ENCODE measurements at regions not wholly inside any gene's neighbourhood (a gene's known extent, or its start where the extent isn't known, plus 50 kb on each side); places are given as distances from the start of the nearest gene placed in this dataset.

DNA sequence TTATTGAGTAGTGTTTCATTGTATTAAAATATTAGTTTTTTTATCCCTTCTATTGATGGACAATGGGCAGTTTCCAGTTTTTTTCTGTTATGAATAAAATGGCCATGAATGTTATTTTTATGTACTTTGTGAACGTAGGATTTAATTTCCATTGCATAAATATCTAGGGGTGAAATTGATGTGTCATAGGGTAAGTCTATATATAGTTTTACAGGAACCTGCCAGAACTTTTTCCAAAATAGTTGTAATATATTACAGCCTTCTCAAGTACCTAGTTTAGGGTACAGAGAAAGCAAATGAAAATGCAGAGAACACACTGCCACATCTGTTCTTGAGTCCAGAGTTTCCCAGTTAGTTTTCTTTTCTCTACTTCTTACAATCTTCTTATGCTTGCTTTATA lies 378.6 kb downstream of the MEIS1 start:
- Histone ChIP-seq H2BK12ac (ENCODE audit: low read length in 2 of 2) (no peak overlapping the region), H3K27ac (ENCODE audit: low read length, poor library complexity, severe bottlenecking) (no peak overlapping the region), H3K4me2 (ENCODE audit: low read length, poor library complexity, severe bottlenecking) (no peak overlapping the region), H2AK5ac (ENCODE audit: low read length, severe bottlenecking) (no peak overlapping the region), H2AFZ (ENCODE audit: low read depth, low read length) (no peak overlapping the region), H3K14ac (ENCODE audit: low read length in 2 of 2) (no peak overlapping the region), H3K9ac (ENCODE audit: low read length) (no peak overlapping the region), H3K9me3 (ENCODE audit: control insufficient read depth, low read length) (peaks cover 4% of the 10 kb centered on the region), H3K4me1 (ENCODE audit: control insufficient read depth, insufficient read depth, low read depth, low read length) (no peaks in the 10 kb centered on the region), H2BK15ac (ENCODE audit: low read depth, poor library complexity, severe bottlenecking) (no peak overlapping the region), H4K91ac (ENCODE audit: low read length) (no peak overlapping the region), H3K4ac (ENCODE audit: low read depth in 1 of 2, low read length in 2 of 2) (no peak overlapping the region), H3K4me3 (ENCODE audit: insufficient read depth in 1 of 2, low read depth in 1 of 2, low read length in 2 of 2) (no peak overlapping the region), H3K27me3 (ENCODE audit: control insufficient read depth in 1 of 2, insufficient read depth in 1 of 2, low read length in 2 of 2) (no peaks in the 10 kb centered on the region), H2BK120ac (ENCODE audit: low read depth, low read length) (no peak overlapping the region), H3K79me1 (replicated peaks; ENCODE audit: low read length, poor library complexity, severe bottlenecking) (no peaks in the 10 kb centered on the region), H3K18ac (ENCODE audit: low read depth in 1 of 2, low read length in 2 of 2) (no peak overlapping the region), H2BK5ac (ENCODE audit: low read depth, low read length, poor library complexity, severe bottlenecking) (no peak overlapping the region), H3K23ac (ENCODE audit: low read length in 2 of 2) (no peak overlapping the region), H4K8ac (ENCODE audit: low read length) (no peak overlapping the region), H3K36me3 (ENCODE audit: control insufficient read depth in 1 of 2, insufficient read depth in 2 of 2, low read depth in 1 of 2, low read length in 2 of 2) (no peaks in the 10 kb centered on the region)
- 77% methylated on average over 1 of the region's 1 CpG for WGBS
- peak; percentile 10 for DNase-seq

DNA sequence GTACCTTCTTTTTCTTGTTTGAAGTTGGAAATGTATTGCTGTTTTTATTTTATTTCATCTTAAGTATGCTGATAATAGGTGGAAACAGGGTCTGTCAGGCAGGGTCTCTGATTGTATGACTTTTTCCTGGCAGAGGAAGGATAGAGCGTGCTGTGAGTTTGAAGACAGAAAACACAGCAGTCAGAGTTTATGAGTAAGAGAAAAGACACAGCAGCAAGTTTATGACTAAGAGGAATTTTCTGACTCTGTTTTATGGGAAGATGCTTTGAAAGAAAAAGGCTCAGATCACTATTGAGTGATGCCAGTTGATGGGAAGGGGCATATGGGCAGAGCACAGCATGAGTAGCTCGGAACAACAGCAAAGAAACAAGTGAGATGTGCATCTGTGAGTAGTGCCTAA lies 379.1 kb downstream of the MEIS1 start:
- Histone ChIP-seq H3K36me3 (ENCODE audit: control insufficient read depth in 1 of 2, insufficient read depth in 2 of 2, low read depth in 1 of 2, low read length in 2 of 2) (no peaks in the 10 kb centered on the region), H4K91ac (ENCODE audit: low read length) (no peak overlapping the region), H3K14ac (ENCODE audit: low read length in 2 of 2) (no peak overlapping the region), H3K18ac (ENCODE audit: low read depth in 1 of 2, low read length in 2 of 2) (no peak overlapping the region), H3K9ac (ENCODE audit: low read length) (no peak overlapping the region), H3K9me3 (ENCODE audit: control insufficient read depth, low read length) (peaks cover 8% of the 10 kb centered on the region), H3K4ac (ENCODE audit: low read depth in 1 of 2, low read length in 2 of 2) (no peak overlapping the region), H2AFZ (ENCODE audit: low read depth, low read length) (no peak overlapping the region), H2AK5ac (ENCODE audit: low read length, severe bottlenecking) (no peak overlapping the region), H3K23ac (ENCODE audit: low read length in 2 of 2) (no peak overlapping the region), H3K79me1 (replicated peaks; ENCODE audit: low read length, poor library complexity, severe bottlenecking) (no peaks in the 10 kb centered on the region), H2BK15ac (ENCODE audit: low read depth, poor library complexity, severe bottlenecking) (no peak overlapping the region), H3K4me2 (ENCODE audit: low read length, poor library complexity, severe bottlenecking) (no peak overlapping the region), H2BK120ac (ENCODE audit: low read depth, low read length) (no peak overlapping the region), H3K4me1 (ENCODE audit: control insufficient read depth, insufficient read depth, low read depth, low read length) (no peaks in the 10 kb centered on the region), H2BK5ac (ENCODE audit: low read depth, low read length, poor library complexity, severe bottlenecking) (no peak overlapping the region), H3K27ac (ENCODE audit: low read length, poor library complexity, severe bottlenecking) (no peak overlapping the region), H2BK12ac (ENCODE audit: low read length in 2 of 2) (no peak overlapping the region), H3K4me3 (ENCODE audit: insufficient read depth in 1 of 2, low read depth in 1 of 2, low read length in 2 of 2) (no peak overlapping the region), H4K8ac (ENCODE audit: low read length) (peak overlapping the region; percentile 42), H3K27me3 (ENCODE audit: control insufficient read depth in 1 of 2, insufficient read depth in 1 of 2, low read length in 2 of 2) (no peaks in the 10 kb centered on the region)
- 70% methylated on average over 2 of the region's 2 CpGs for WGBS
- DNase-seq = peak; percentile 23

DNA sequence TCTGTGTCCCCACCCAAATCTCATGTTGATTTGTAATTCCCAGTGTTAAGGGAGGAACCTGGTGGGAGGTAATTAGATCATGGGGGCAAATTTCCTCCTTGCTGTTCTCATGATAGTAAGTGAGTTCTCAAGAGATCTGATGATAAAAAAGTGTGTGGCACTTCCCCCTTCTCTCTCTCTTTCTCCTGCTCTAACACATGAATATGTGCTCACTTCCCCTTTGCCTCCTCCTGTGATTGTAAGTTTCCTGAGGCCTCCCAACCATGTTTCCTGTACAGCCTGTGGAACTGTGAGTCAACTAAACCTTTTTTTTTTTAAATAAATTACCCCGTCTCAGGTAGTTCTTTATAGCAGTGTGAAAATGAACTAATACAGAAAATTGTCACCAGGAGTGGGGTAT lies 380.0 kb downstream of the MEIS1 start:
- Histone ChIP-seq H3K9me3 (ENCODE audit: control insufficient read depth, low read length) (peaks cover 13% of the 10 kb centered on the region), H2BK120ac (ENCODE audit: low read depth, low read length) (no peak overlapping the region), H3K79me1 (replicated peaks; ENCODE audit: low read length, poor library complexity, severe bottlenecking) (no peaks in the 10 kb centered on the region), H3K4ac (ENCODE audit: low read depth in 1 of 2, low read length in 2 of 2) (no peak overlapping the region), H3K27me3 (ENCODE audit: control insufficient read depth in 1 of 2, insufficient read depth in 1 of 2, low read length in 2 of 2) (no peaks in the 10 kb centered on the region), H4K91ac (ENCODE audit: low read length) (no peak overlapping the region), H3K36me3 (ENCODE audit: control insufficient read depth in 1 of 2, insufficient read depth in 2 of 2, low read depth in 1 of 2, low read length in 2 of 2) (no peaks in the 10 kb centered on the region), H3K14ac (ENCODE audit: low read length in 2 of 2) (no peak overlapping the region), H3K4me2 (ENCODE audit: low read length, poor library complexity, severe bottlenecking) (no peak overlapping the region), H3K23ac (ENCODE audit: low read length in 2 of 2) (no peak overlapping the region), H2BK15ac (ENCODE audit: low read depth, poor library complexity, severe bottlenecking) (no peak overlapping the region), H3K27ac (ENCODE audit: low read length, poor library complexity, severe bottlenecking) (no peak overlapping the region), H4K8ac (ENCODE audit: low read length) (no peak overlapping the region), H3K9ac (ENCODE audit: low read length) (no peak overlapping the region), H2AK5ac (ENCODE audit: low read length, severe bottlenecking) (no peak overlapping the region), H3K18ac (ENCODE audit: low read depth in 1 of 2, low read length in 2 of 2) (no peak overlapping the region), H3K4me3 (ENCODE audit: insufficient read depth in 1 of 2, low read depth in 1 of 2, low read length in 2 of 2) (no peak overlapping the region), H2BK5ac (ENCODE audit: low read depth, low read length, poor library complexity, severe bottlenecking) (no peak overlapping the region), H2AFZ (ENCODE audit: low read depth, low read length) (no peak overlapping the region), H2BK12ac (ENCODE audit: low read length in 2 of 2) (no peak overlapping the region), H3K4me1 (ENCODE audit: control insufficient read depth, insufficient read depth, low read depth, low read length) (no peaks in the 10 kb centered on the region)
- no peak for DNase-seq
- WGBS = 96% methylated on average over 1 of the region's 1 CpG

DNA sequence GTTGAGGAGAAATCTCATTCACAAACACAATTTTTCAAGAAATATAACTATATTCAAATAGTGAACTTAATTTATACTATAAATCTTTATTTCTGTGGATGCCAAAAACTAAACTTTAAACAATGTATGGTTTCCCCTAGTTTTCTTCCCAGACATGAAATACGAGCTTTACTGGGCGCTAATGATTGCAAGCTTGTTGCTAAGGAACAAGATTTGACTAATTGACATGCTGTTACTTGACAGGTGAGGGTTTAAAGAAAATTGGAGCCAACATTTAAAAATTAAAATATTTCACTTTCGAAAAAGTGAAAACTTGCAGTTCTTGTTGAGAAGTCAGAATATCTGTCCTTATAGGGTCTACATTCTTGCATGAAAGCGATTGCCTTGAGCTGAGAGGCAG lies 381.0 kb downstream of the MEIS1 start:
- Histone ChIP-seq H3K4me2 (ENCODE audit: low read length, poor library complexity, severe bottlenecking) (no peak overlapping the region), H3K4me1 (ENCODE audit: control insufficient read depth, insufficient read depth, low read depth, low read length) (no peaks in the 10 kb centered on the region), H3K36me3 (ENCODE audit: control insufficient read depth in 1 of 2, insufficient read depth in 2 of 2, low read depth in 1 of 2, low read length in 2 of 2) (no peaks in the 10 kb centered on the region), H3K79me1 (replicated peaks; ENCODE audit: low read length, poor library complexity, severe bottlenecking) (no peaks in the 10 kb centered on the region), H4K8ac (ENCODE audit: low read length) (no peak overlapping the region), H3K18ac (ENCODE audit: low read depth in 1 of 2, low read length in 2 of 2) (no peak overlapping the region), H4K91ac (ENCODE audit: low read length) (no peak overlapping the region), H2BK5ac (ENCODE audit: low read depth, low read length, poor library complexity, severe bottlenecking) (no peak overlapping the region), H2AK5ac (ENCODE audit: low read length, severe bottlenecking) (no peak overlapping the region), H3K4ac (ENCODE audit: low read depth in 1 of 2, low read length in 2 of 2) (no peak overlapping the region), H3K27me3 (ENCODE audit: control insufficient read depth in 1 of 2, insufficient read depth in 1 of 2, low read length in 2 of 2) (no peaks in the 10 kb centered on the region), H3K14ac (ENCODE audit: low read length in 2 of 2) (no peak overlapping the region), H3K9ac (ENCODE audit: low read length) (no peak overlapping the region), H3K4me3 (ENCODE audit: insufficient read depth in 1 of 2, low read depth in 1 of 2, low read length in 2 of 2) (no peak overlapping the region), H3K9me3 (ENCODE audit: control insufficient read depth, low read length) (peaks cover 13% of the 10 kb centered on the region), H2AFZ (ENCODE audit: low read depth, low read length) (no peak overlapping the region), H3K23ac (ENCODE audit: low read length in 2 of 2) (no peak overlapping the region), H2BK120ac (ENCODE audit: low read depth, low read length) (no peak overlapping the region), H3K27ac (ENCODE audit: low read length, poor library complexity, severe bottlenecking) (no peak overlapping the region), H2BK15ac (ENCODE audit: low read depth, poor library complexity, severe bottlenecking) (no peak overlapping the region), H2BK12ac (ENCODE audit: low read length in 2 of 2) (no peak overlapping the region)
- no peak for DNase-seq
- WGBS = 92% methylated on average over 4 of the region's 4 CpGs

All from mesenchymal stem cell (in vitro differentiated cells and primary cell).